ENCODE measurements at regions not wholly inside any gene's neighbourhood (a gene's known extent, or its start where the extent isn't known, plus 50 kb on each side); places are given as distances from the start of the nearest gene placed in this dataset.
"Not testable (repeated sequence)": the region's sequence is repeated elsewhere in the genome, so short reads cannot be mapped to it uniquely, and the experiment has no call there.

DNA sequence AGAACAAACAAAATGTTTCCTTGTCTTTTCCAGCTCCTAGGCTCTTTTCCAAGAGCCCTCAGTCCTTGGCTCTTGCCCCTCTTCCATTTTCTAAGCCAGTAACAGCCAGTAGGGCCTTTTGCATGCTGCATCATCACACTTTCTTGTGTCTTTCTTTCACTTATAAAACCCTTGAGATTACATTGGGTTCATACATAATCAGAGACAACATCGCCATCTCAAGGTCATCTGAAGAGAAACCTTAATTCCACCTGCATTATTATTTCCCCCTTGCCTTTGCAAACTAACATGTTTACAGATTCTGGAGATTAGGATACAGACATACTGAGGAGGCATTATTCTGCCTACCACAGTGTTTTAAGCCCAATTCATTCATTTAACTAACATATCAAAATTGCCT, 697.3 kb downstream of the TRIB2 start:
- no peak overlapping the region for H3K27ac ChIP-seq
- no peak for ATAC-seq
- no peak for TF ChIP-seq CTCF (IDR thresholded peaks at IDR 0.05 in 4 of 5, conservative IDR thresholded peaks at IDR 0.05 in 1 of 5)
- no peak for TF ChIP-seq POLR2A (IDR thresholded peaks at IDR 0.05)
- no peaks in the 10 kb centered on the region for H3K36me3 ChIP-seq
- intact Hi-C loops (cut with DNase I; ENCODE audit: low total_unique reads) = no loop called here
- no peaks in the 10 kb centered on the region for H3K27me3 ChIP-seq
- H3K9me3 ChIP-seq = no peaks in the 10 kb centered on the region
- DNase-seq = no peak
- H3K4me3 ChIP-seq = no peak overlapping the region
- in situ Hi-C loops (cut with MboI; ENCODE audit: low sequenced_read_pairs in 4 of 4) = no loop called here
- H3K4me1 ChIP-seq = no peaks in the 10 kb centered on the region

DNA sequence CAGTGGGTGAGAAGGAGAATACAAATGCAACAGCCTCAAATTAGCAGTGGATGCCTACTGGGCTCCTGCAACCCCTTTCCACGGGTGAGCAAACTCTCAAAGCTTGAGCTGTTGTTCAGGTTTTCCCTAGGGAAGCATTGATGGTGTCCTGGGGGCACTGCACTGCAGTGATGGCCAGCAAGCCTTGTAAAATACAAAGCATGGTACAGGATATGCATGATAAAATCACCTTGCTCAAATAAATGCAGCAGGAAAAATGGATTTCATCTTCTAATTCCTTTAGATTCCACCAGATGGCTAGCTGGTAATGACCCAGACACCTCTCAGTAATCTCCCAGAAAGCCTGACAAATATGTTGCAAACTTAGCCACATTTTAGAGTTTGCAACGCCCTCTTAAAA, 698.2 kb downstream of the TRIB2 start:
- ATAC-seq (no peak), DNase-seq (no peak)
- H3K27ac ChIP-seq = no peak overlapping the region
- TF ChIP-seq POLR2A (IDR thresholded peaks at IDR 0.05) = no peak
- no peak for TF ChIP-seq CTCF (IDR thresholded peaks at IDR 0.05 in 4 of 5, conservative IDR thresholded peaks at IDR 0.05 in 1 of 5)
- H3K9me3 ChIP-seq = no peaks in the 10 kb centered on the region
- no peaks in the 10 kb centered on the region for H3K36me3 ChIP-seq
- intact Hi-C loops (cut with DNase I; ENCODE audit: low total_unique reads) (no loop called here), in situ Hi-C loops (cut with MboI; ENCODE audit: low sequenced_read_pairs in 4 of 4) (no loop called here)
- H3K4me3 ChIP-seq = no peak overlapping the region
- H3K27me3 ChIP-seq = no peaks in the 10 kb centered on the region
- H3K4me1 ChIP-seq = no peaks in the 10 kb centered on the region

DNA sequence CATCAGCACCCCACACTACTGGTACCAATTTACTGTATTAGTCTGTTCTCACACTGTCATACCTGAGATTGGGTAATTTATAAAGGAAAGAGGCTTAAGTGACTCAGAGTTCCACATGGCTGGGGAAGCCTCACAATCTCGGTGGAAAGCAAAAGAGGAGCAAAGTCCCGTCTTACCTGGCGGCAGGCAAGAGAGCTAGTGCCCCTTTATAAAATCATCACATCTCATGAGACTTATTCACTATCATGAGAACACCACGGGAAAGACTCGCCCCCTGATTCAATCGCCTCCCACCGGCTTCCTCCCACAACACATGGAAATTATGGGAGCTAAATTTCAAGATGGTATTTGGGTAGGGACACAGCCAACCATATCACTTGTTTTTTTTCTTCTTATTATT, 717.2 kb downstream of the TRIB2 start:
- intact Hi-C loops (cut with DNase I; ENCODE audit: low total_unique reads) (no loop called here), in situ Hi-C loops (cut with MboI; ENCODE audit: low sequenced_read_pairs in 4 of 4) (no loop called here)
- Histone ChIP-seq H3K4me3 (no peak overlapping the region), H3K9me3 (no peaks in the 10 kb centered on the region), H3K36me3 (no peaks in the 10 kb centered on the region), H3K27me3 (no peaks in the 10 kb centered on the region), H3K4me1 (no peaks in the 10 kb centered on the region), H3K27ac (no peak overlapping the region)
- TF ChIP-seq POLR2A (IDR thresholded peaks at IDR 0.05) (no peak), CTCF (IDR thresholded peaks at IDR 0.05 in 4 of 5, conservative IDR thresholded peaks at IDR 0.05 in 1 of 5) (no peak)
- ATAC-seq (no peak), DNase-seq (no peak)

GRCh38 chr2:13443554-13444261, 727.0 kb downstream of the TRIB2 start:
- H3K27ac ChIP-seq; H3K9me3 ChIP-seq; DNase-seq; H3K36me3 ChIP-seq; H3K4me1 ChIP-seq; intact Hi-C loops (cut with DNase I; ENCODE audit: low total_unique reads); H3K4me3 ChIP-seq; ATAC-seq; in situ Hi-C loops (cut with MboI; ENCODE audit: low sequenced_read_pairs in 4 of 4); H3K27me3 ChIP-seq: not testable (repeated sequence)

DNA sequence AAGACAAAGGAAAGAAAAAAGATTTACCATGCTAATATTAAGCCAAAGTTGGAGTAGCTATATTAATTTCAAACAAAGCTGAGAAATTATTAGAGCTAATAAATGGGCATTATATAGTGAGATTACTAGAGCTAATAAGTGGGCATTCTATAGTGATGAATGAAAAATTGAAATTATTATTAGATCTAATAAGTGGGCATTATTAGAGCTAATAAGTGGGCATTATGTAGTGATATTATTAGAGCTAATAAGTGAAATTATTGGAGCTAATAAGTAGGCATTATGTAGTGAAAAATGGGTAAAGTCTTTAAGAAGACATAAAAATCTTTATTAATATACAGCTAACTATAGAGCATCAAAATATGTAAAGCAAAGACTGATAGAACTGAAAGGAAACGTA, 745.7 kb downstream of the TRIB2 start:
- intact Hi-C loops (cut with DNase I; ENCODE audit: low total_unique reads) = no loop called here
- Histone ChIP-seq H3K4me3 (no peak overlapping the region), H3K4me1 (no peaks in the 10 kb centered on the region), H3K27ac (no peak overlapping the region), H3K27me3 (no peaks in the 10 kb centered on the region), H3K9me3 (no peaks in the 10 kb centered on the region), H3K36me3 (no peaks in the 10 kb centered on the region)
- ATAC-seq (no peak), DNase-seq (no peak)
- no peak for TF ChIP-seq POLR2A (IDR thresholded peaks at IDR 0.05)
- no peak for TF ChIP-seq CTCF (IDR thresholded peaks at IDR 0.05 in 4 of 5, conservative IDR thresholded peaks at IDR 0.05 in 1 of 5)
- in situ Hi-C loops (cut with MboI; ENCODE audit: low sequenced_read_pairs in 4 of 4) = no loop called here

Data from gastrocnemius medialis (tissue), 4 donors.